Body of pancreas (tissue), 4 donors: ENCODE measurements at regions not wholly inside any gene's neighbourhood (a gene's known extent, or its start where the extent isn't known, plus 50 kb on each side); places are given as distances from the start of the nearest gene placed in this dataset.

Source experiments
- POLR2A ChIP-seq, 3 donors: fragments of 450-650 bp; IDR thresholded peaks; one replicate each; pipeline ENCODE4 v1.6.1; 2016; ENCODE audit warnings: antibody characterized with exemption in 3 of 3, mild to moderate bottlenecking in 2 of 3
- TF ChIP-seq, protein P1 (sequence below), 7 experiments: fragments of 450-650 bp in 4 of 7; fragments of 200-600 bp in 3 of 7; sonication (generic) in 3 of 7; IDR thresholded peaks; one replicate each; pipeline ENCODE4 v1.5.1; 2016 to 2019; ENCODE audit warnings: antibody characterized with exemption in 7 of 7

DNA sequence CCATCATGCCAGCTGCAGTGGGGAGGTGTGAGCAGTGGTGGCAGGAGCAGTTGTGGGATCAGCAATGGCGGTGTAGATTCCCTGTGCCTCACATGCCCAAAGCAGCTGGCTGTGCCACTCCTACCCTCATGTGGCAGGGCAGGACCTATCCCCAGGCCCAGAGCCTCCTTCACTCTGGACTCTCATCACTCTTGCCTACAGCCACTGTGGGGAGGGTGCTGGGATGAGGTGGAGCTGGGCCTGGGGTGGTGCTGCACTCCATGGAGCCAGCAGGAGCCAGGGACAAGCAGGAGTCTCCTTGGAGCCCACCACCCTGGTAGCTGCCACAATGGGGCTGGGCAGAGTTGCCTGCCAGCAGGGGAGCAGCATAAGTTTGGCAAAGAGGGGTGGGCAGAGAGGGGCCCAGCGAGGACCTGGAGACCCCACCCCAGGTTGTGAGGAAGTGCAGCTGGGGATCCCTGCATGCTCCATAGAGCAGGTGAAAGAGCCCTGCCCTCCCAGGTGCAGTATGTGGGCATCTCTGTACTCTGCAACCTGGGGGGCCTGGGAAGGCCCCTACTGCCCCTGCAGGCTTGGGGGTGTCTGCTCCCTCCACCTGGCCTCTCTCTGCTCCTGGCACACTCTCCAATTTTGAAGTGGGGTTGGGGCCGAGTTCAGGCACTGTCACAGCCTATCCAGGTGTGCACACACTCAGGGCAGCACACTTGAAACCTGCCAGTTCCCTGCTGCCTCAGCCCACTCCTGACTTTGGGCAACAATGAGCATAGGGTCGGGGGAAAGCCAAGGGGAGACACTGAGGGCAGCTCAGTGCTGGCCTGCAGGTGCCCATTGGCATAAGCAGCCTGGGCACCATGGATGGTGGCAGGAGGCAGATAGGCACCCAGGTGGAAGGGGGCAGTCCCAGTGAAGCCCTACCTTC, 74.0 kb upstream of the INTU start:
- TF ChIP-seq, protein P1, sequence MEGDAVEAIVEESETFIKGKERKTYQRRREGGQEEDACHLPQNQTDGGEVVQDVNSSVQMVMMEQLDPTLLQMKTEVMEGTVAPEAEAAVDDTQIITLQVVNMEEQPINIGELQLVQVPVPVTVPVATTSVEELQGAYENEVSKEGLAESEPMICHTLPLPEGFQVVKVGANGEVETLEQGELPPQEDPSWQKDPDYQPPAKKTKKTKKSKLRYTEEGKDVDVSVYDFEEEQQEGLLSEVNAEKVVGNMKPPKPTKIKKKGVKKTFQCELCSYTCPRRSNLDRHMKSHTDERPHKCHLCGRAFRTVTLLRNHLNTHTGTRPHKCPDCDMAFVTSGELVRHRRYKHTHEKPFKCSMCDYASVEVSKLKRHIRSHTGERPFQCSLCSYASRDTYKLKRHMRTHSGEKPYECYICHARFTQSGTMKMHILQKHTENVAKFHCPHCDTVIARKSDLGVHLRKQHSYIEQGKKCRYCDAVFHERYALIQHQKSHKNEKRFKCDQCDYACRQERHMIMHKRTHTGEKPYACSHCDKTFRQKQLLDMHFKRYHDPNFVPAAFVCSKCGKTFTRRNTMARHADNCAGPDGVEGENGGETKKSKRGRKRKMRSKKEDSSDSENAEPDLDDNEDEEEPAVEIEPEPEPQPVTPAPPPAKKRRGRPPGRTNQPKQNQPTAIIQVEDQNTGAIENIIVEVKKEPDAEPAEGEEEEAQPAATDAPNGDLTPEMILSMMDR (IDR thresholded peaks at IDR 0.05) = no peak
- TF ChIP-seq POLR2A (IDR thresholded peaks at IDR 0.05) = no peak
